GM12878 (cell line): ENCODE measurements at regions not wholly inside any gene's neighbourhood (a gene's known extent, or its start where the extent isn't known, plus 50 kb on each side); places are given as distances from the start of the nearest gene placed in this dataset.

Source experiments
- ATAC-seq: fragments of 200-7000 bp; cut with Tn5 transposase; 3 replicates; pipeline ENCODE4 v1.9.1; 2020; ENCODE audit warnings: mild to moderate bottlenecking, moderate library complexity
- BruUV-seq: library from RNA; stranded (reverse); fragments of 400-500 nt; replicated peaks from 2 replicates; lab custom pipeline; 2021; lab: Mats Ljungman, UMichigan
- CTCF ChIA-PET: fragments of 300-600 bp; sonication (Branson Sonifier 250); formaldehyde crosslinking; extraction: SDS; loops from one replicate; lab custom pipeline; 2021; ENCODE audit warnings: inconsistent platforms; lab: Yijun Ruan, JAX
- POLR2A ChIA-PET: fragments of 350-600 bp; formaldehyde crosslinking; extraction: SDS; loops from one replicate; lab custom pipeline; 2021; ENCODE audit warnings: inconsistent platforms; lab: Charles Lee
- RAD21 ChIA-PET: fragments of 300-600 bp; sonication (Branson Sonifier 250); formaldehyde crosslinking; loops from one replicate; lab custom pipeline; 2023; ENCODE audit warnings: antibody characterized with exemption; ENCODE audit not compliant: unreplicated experiment; lab: Charles Lee
- SMC1A ChIA-PET: fragments of 300-600 bp; sonication (Branson Sonifier 250); formaldehyde crosslinking; loops from one replicate; lab custom pipeline; 2023; ENCODE audit not compliant: unreplicated experiment, uncharacterized antibody; lab: Charles Lee
- DNase-seq: peaks from one replicate; pipeline ENCODE4 v3.0.0-alpha.2; 2011; ENCODE audit warnings: low read depth, low spot score
- FAIRE-seq: peaks from 3 replicates; lab custom pipeline; 2011; peaks lifted over from hg19 to GRCh38; lab: Jason Lieb, UNC
- H2AFZ ChIP-seq: 2 replicates; pipeline ENCODE4 v1.6.0; 2011; ENCODE audit warnings: low read depth, low read length, control low read depth; ENCODE audit not compliant: control insufficient read depth
- H3K27ac ChIP-seq: 2 replicates; pipeline ENCODE4 v1.5.1; 2011; ENCODE audit warnings: control low read depth; ENCODE audit not compliant: control insufficient read depth, insufficient read depth
- H3K27me3 ChIP-seq, 2 experiments: replicated peaks in 1 of 2; 2 replicates each; pipeline versions ENCODE4 v1.6.0 to v1.6.1; 2011; ENCODE audit warnings: low read length in 1 of 2; ENCODE audit not compliant: control insufficient read depth in 2 of 2, insufficient read depth in 2 of 2
- H3K36me3 ChIP-seq, 2 experiments: 2 replicates each; pipeline ENCODE4 v1.5.1; 2011; ENCODE audit warnings: low read length in 1 of 2; ENCODE audit not compliant: control insufficient read depth in 2 of 2, insufficient read depth in 2 of 2
- H3K4me1 ChIP-seq: 2 replicates; pipeline ENCODE4 v1.6.1; 2011; ENCODE audit warnings: mild to moderate bottlenecking, low read length, moderate library complexity, mixed read lengths; ENCODE audit not compliant: control insufficient read depth, insufficient read depth
- H3K4me2 ChIP-seq: 2 replicates; pipeline ENCODE4 v1.6.0; 2011; ENCODE audit warnings: control low read depth; ENCODE audit not compliant: control insufficient read depth, insufficient read depth
- H3K4me3 ChIP-seq: fragments of 200-600 bp; sonication (generic); 2 replicates; pipeline ENCODE4 v1.5.1; 2016
- H3K79me2 ChIP-seq: 2 replicates; pipeline ENCODE4 v1.6.0; 2011; ENCODE audit warnings: low read length; ENCODE audit not compliant: control insufficient read depth, insufficient read depth
- H3K9ac ChIP-seq: 2 replicates; pipeline ENCODE4 v1.8.0; 2011; ENCODE audit warnings: low read length, control low read depth, mixed read lengths; ENCODE audit not compliant: control insufficient read depth, insufficient read depth
- H3K9me3 ChIP-seq: replicated peaks from 3 replicates; pipeline ENCODE4 v1.5.1; 2011; ENCODE audit warnings: mild to moderate bottlenecking, low read length; ENCODE audit not compliant: control insufficient read depth, insufficient read depth
- H4K20me1 ChIP-seq: 2 replicates; pipeline ENCODE4 v1.6.0; 2011; ENCODE audit not compliant: control insufficient read depth, insufficient read depth
- CHD2 ChIP-seq: IDR thresholded peaks from 2 replicates; pipeline ENCODE4 v1.6.1; 2011; ENCODE audit warnings: low read depth, low read length, improper control_type of control experiment, borderline replicate concordance
- ESRRA ChIP-seq: IDR thresholded peaks from 2 replicates; pipeline ENCODE4 v1.6.1; 2012; ENCODE audit warnings: mild to moderate bottlenecking, low read length, improper control_type of control experiment
- HDAC2 ChIP-seq: fragments of 200-600 bp; sonication (generic); IDR thresholded peaks from 2 replicates; pipeline ENCODE4 v1.6.1; 2017
- IKZF1 ChIP-seq: fragments of 450-650 bp; conservative IDR thresholded peaks from 2 replicates; pipeline ENCODE4 v1.6.1; 2017; ENCODE audit warnings: antibody characterized with exemption, mild to moderate bottlenecking
- IKZF2 ChIP-seq, 2 experiments: fragments of 450-650 bp; IDR thresholded peaks; 2 replicates each; pipeline ENCODE4 v1.6.1; 2017; ENCODE audit warnings: mild to moderate bottlenecking in 2 of 2, moderate library complexity in 2 of 2
- IRF4 ChIP-seq: IDR thresholded peaks from 2 replicates; pipeline ENCODE4 v1.6.1; 2011; ENCODE audit warnings: low read depth, low read length
- MTA2 ChIP-seq: fragments of 450-650 bp; IDR thresholded peaks from 2 replicates; pipeline ENCODE4 v1.6.1; 2016; ENCODE audit warnings: low read depth, mild to moderate bottlenecking, moderate library complexity
- PAX5 ChIP-seq: IDR thresholded peaks from 2 replicates; pipeline ENCODE4 v1.6.1; 2011; ENCODE audit warnings: low read depth, low read length, borderline replicate concordance
- POLR2A ChIP-seq: IDR thresholded peaks from 2 replicates; pipeline ENCODE4 v1.6.1; 2011; ENCODE audit warnings: low read depth, mild to moderate bottlenecking, low read length
- POLR2AphosphoS5 ChIP-seq: IDR thresholded peaks from 2 replicates; pipeline ENCODE4 v1.6.1; 2011; ENCODE audit warnings: mild to moderate bottlenecking, low read length, inconsistent platforms
- RAD21 ChIP-seq: IDR thresholded peaks from 2 replicates; pipeline ENCODE4 v1.6.1; 2011; ENCODE audit warnings: mild to moderate bottlenecking, low read depth, low read length, moderate library complexity; ENCODE audit not compliant: insufficient read depth
- SIX5 ChIP-seq: IDR thresholded peaks from 2 replicates; pipeline ENCODE4 v1.6.1; 2011; ENCODE audit warnings: mild to moderate bottlenecking, low read depth, low read length, moderate library complexity; ENCODE audit not compliant: severe bottlenecking
- TAF1 ChIP-seq: IDR thresholded peaks from 2 replicates; pipeline ENCODE4 v1.6.1; 2011; ENCODE audit warnings: mild to moderate bottlenecking, low read depth, low read length, borderline replicate concordance
- ZZZ3 ChIP-seq: IDR thresholded peaks from 2 replicates; pipeline ENCODE4 v1.6.1; 2011; ENCODE audit warnings: low read depth; ENCODE audit not compliant: control insufficient read depth, insufficient read length
- WGBS: methylation state at CpG from one replicate; pipeline ENCODE4 v1.1.6; 2016; ENCODE audit warnings: low lambda C conversion rate; ENCODE audit not compliant: insufficient replicate concordance, insufficient coverage; ENCODE audit errors: missing lambda C conversion rate; 5-methylcytosine and 5-hydroxymethylcytosine counted together
- in situ Hi-C: fragments of 300-500 bp; cut with MboI; formaldehyde crosslinking; loops from 9 replicates; pipeline ENCODE4 v1.14.3; 2018; ENCODE audit warnings: mixed read lengths
- intact Hi-C: fragments of 100-400 bp; cut with micrococcal nuclease; formaldehyde crosslinking; loops from one replicate; pipeline ENCODE4 v1.14.2; 2022; ENCODE audit not compliant: unreplicated experiment
- TF ChIP-seq, protein P1 (sequence below): IDR thresholded peaks from 2 replicates; pipeline ENCODE4 v1.6.1; 2012; ENCODE audit warnings: low read length, inconsistent platforms
- TF ChIP-seq, protein P2 (sequence below): fragments of 450-650 bp; IDR thresholded peaks from 2 replicates; pipeline ENCODE4 v1.6.1; 2014; ENCODE audit warnings: mild to moderate bottlenecking
- TF ChIP-seq, protein P3 (sequence below): fragments of 450-650 bp; IDR thresholded peaks from 2 replicates; pipeline ENCODE4 v1.6.1; 2016; ENCODE audit warnings: mild to moderate bottlenecking
- TF ChIP-seq, protein P4 (sequence below): IDR thresholded peaks from 2 replicates; pipeline ENCODE4 v1.6.1; 2012; ENCODE audit warnings: low read depth, low read length, improper control_type of control experiment

DNA sequence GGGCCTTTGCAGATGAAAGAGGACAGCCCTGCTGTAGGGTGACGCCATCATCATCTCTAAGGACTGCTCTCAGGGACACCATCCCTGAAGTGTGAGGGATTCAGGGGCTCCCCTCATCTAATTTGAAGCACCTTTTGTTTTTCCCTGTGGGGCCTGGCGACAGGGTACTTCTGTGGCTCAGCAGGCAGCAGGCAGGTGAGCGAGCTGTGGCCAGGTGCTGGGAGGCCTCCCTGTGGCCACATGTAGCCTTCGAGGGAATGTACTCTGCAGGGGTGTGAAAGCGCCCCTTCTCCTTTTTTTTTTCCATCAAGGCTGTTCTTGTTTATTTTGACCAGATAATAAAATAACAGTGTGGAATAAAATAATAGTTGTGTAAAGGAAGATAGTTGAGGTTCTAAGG is 118.2 kb upstream of the DPP6 start (continued):
- TF ChIP-seq, protein P1, sequence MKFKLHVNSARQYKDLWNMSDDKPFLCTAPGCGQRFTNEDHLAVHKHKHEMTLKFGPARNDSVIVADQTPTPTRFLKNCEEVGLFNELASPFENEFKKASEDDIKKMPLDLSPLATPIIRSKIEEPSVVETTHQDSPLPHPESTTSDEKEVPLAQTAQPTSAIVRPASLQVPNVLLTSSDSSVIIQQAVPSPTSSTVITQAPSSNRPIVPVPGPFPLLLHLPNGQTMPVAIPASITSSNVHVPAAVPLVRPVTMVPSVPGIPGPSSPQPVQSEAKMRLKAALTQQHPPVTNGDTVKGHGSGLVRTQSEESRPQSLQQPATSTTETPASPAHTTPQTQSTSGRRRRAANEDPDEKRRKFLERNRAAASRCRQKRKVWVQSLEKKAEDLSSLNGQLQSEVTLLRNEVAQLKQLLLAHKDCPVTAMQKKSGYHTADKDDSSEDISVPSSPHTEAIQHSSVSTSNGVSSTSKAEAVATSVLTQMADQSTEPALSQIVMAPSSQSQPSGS: no peak

DNA sequence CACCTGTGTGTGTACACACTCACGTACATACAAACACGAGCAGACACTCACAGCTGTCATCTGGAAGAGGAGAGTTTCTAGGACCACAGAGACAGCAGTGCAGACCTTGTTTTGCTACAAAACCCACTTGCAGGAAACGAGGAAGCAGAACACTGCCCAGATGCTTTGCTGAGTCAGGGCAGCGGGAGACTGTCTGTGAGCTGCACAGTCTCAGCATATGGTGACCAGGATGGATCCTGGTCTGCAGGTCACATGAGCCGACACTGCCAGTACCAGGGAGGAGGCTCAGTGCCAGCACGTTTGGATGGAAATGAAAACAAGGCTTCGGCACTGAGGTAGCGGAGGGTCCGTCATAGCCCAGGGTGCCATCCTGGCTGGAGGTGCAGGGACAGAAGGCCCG is 117.6 kb upstream of the DPP6 start:
- Histone ChIP-seq H3K4me2 (no peak overlapping the region), H3K4me3 (no peak overlapping the region), H3K79me2 (no peaks in the 10 kb centered on the region), H3K9ac (no peak overlapping the region), H3K4me1 (no peaks in the 10 kb centered on the region), H2AFZ (no peak overlapping the region), H3K9me3 (no peaks in the 10 kb centered on the region; the same call in 2 of the 3 replicates), H4K20me1 (no peaks in the 10 kb centered on the region), H3K27me3 (no peaks in the 10 kb centered on the region)
- no TSS peak for BruUV-seq
- 28% methylated on average over 10 of the region's 10 CpGs for WGBS
- SMC1A ChIA-PET: no interaction called here
- CTCF ChIA-PET: no interaction called here
- no peak for FAIRE-seq
- RAD21 ChIA-PET: no interaction called here
- ATAC-seq: no peak
- TF ChIP-seq POLR2AphosphoS5 (no peak), PAX5 (no peak), ZZZ3 (no peak), ESRRA (no peak), MTA2 (no peak), SIX5 (no peak), IKZF2 (IDR thresholded peaks at IDR 0.05) (no peak), IKZF1 (no peak), TAF1 (no peak), HDAC2 (no peak), RAD21 (no peak), CHD2 (no peak), POLR2A (no peak), IRF4 (no peak)
- TF ChIP-seq, protein P2, sequence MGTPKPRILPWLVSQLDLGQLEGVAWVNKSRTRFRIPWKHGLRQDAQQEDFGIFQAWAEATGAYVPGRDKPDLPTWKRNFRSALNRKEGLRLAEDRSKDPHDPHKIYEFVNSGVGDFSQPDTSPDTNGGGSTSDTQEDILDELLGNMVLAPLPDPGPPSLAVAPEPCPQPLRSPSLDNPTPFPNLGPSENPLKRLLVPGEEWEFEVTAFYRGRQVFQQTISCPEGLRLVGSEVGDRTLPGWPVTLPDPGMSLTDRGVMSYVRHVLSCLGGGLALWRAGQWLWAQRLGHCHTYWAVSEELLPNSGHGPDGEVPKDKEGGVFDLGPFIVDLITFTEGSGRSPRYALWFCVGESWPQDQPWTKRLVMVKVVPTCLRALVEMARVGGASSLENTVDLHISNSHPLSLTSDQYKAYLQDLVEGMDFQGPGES: no peak
- TF ChIP-seq, protein P3, sequence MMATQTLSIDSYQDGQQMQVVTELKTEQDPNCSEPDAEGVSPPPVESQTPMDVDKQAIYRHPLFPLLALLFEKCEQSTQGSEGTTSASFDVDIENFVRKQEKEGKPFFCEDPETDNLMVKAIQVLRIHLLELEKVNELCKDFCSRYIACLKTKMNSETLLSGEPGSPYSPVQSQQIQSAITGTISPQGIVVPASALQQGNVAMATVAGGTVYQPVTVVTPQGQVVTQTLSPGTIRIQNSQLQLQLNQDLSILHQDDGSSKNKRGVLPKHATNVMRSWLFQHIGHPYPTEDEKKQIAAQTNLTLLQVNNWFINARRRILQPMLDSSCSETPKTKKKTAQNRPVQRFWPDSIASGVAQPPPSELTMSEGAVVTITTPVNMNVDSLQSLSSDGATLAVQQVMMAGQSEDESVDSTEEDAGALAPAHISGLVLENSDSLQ: no peak
- TF ChIP-seq, protein P4, sequence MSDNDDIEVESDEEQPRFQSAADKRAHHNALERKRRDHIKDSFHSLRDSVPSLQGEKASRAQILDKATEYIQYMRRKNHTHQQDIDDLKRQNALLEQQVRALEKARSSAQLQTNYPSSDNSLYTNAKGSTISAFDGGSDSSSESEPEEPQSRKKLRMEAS: no peak
- TF ChIP-seq, all 136 proteins: peak for 0
- POLR2A ChIA-PET: no interaction called here
- intact Hi-C loops (no loop called here), in situ Hi-C loops (no loop called here)
- DNase-seq: no peak
- no peaks in the 10 kb centered on the region for H3K36me3 ChIP-seq
- no peak overlapping the region for H3K27ac ChIP-seq
